ENCODE measurements at regions not wholly inside any gene's neighbourhood (a gene's known extent, or its start where the extent isn't known, plus 50 kb on each side); places are given as distances from the start of the nearest gene placed in this dataset.

GRCh38 chr4:119898211-119898610 is 168.4 kb downstream of the MAD2L1 start:
- H3K4me3 ChIP-seq: no peak overlapping the region
- H3K27me3 ChIP-seq (ENCODE audit: control insufficient read depth in 3 of 3, insufficient read depth in 3 of 3, low read length in 2 of 3): no peaks in the 10 kb centered on the region
- DNase-seq (no peak), ATAC-seq (ENCODE audit: insufficient read depth, low FRiP score) (no peak)
- TF ChIP-seq, protein P1, sequence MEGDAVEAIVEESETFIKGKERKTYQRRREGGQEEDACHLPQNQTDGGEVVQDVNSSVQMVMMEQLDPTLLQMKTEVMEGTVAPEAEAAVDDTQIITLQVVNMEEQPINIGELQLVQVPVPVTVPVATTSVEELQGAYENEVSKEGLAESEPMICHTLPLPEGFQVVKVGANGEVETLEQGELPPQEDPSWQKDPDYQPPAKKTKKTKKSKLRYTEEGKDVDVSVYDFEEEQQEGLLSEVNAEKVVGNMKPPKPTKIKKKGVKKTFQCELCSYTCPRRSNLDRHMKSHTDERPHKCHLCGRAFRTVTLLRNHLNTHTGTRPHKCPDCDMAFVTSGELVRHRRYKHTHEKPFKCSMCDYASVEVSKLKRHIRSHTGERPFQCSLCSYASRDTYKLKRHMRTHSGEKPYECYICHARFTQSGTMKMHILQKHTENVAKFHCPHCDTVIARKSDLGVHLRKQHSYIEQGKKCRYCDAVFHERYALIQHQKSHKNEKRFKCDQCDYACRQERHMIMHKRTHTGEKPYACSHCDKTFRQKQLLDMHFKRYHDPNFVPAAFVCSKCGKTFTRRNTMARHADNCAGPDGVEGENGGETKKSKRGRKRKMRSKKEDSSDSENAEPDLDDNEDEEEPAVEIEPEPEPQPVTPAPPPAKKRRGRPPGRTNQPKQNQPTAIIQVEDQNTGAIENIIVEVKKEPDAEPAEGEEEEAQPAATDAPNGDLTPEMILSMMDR (IDR thresholded peaks at IDR 0.05; ENCODE audit: control extremely low read depth, extremely low read depth): no peak
- no peaks in the 10 kb centered on the region for H3K36me3 ChIP-seq (ENCODE audit: control insufficient read depth in 4 of 4, insufficient read depth in 4 of 4, low read length in 4 of 4)
- no peaks in the 10 kb centered on the region for H3K9me3 ChIP-seq (ENCODE audit: control insufficient read depth in 4 of 4, insufficient read depth in 3 of 4, low read length in 3 of 4)
- H3K9ac ChIP-seq (ENCODE audit: insufficient read depth in 1 of 2, low read length in 2 of 2): no peak overlapping the region
- H3K4me1 ChIP-seq (ENCODE audit: control insufficient read depth in 5 of 5, insufficient read depth in 5 of 5, low read length in 5 of 5): peaks cover 0 to 3% (median 0%) of the 10 kb centered on the region in 5 donors
- 75 to 84% methylated on average over 5 of the region's 5 CpGs for WGBS, 2 donors
- no peak overlapping the region for H3K27ac ChIP-seq (ENCODE audit: low read depth in 1 of 2, low read length in 1 of 2)

DNA sequence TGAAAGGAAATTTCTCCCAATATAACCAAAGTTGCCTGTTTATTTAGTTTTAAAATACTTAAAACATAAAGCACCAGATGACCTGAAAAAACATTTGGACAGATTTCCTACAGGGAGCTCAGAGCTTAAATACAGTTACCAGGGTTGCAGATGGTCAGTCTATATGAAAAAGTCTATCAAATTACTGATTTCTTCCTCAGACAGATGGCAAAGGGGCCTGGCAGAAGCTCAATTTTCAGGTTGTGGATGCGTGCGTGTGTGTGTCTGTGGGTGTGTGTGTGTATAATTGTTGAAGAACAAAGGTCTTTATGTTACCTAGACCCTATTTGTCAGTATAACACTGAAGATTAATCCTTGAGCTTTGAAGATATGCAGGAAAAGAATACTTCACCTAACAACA is 169.4 kb downstream of the MAD2L1 start:
- no peak for ATAC-seq (ENCODE audit: insufficient read depth, low FRiP score)
- Histone ChIP-seq H3K9me3 (ENCODE audit: control insufficient read depth in 4 of 4, insufficient read depth in 3 of 4, low read length in 3 of 4) (no peaks in the 10 kb centered on the region), H3K4me1 (ENCODE audit: control insufficient read depth in 5 of 5, insufficient read depth in 5 of 5, low read length in 5 of 5) (peaks cover 0 to 3% (median 0%) of the 10 kb centered on the region in 5 donors), H3K27ac (ENCODE audit: low read depth in 1 of 2, low read length in 1 of 2) (no peak overlapping the region), H3K9ac (ENCODE audit: insufficient read depth in 1 of 2, low read length in 2 of 2) (no peak overlapping the region), H3K36me3 (ENCODE audit: control insufficient read depth in 4 of 4, insufficient read depth in 4 of 4, low read length in 4 of 4) (no peaks in the 10 kb centered on the region), H3K27me3 (ENCODE audit: control insufficient read depth in 3 of 3, insufficient read depth in 3 of 3, low read length in 2 of 3) (no peaks in the 10 kb centered on the region), H3K4me3 (no peak overlapping the region)
- WGBS, 2 donors: 74 to 86% methylated on average over 2 of the region's 2 CpGs
- TF ChIP-seq, protein P1 (IDR thresholded peaks at IDR 0.05; ENCODE audit: control extremely low read depth, extremely low read depth): no peak
- no peak for DNase-seq

- Histone ChIP-seq H3K36me3 (ENCODE audit: control insufficient read depth in 4 of 4, insufficient read depth in 4 of 4, low read length in 4 of 4) (no peaks in the 10 kb centered on the region), H3K27ac (ENCODE audit: low read depth in 1 of 2, low read length in 1 of 2) (no peak overlapping the region), H3K9me3 (ENCODE audit: control insufficient read depth in 4 of 4, insufficient read depth in 3 of 4, low read length in 3 of 4) (no peaks in the 10 kb centered on the region), H3K4me1 (ENCODE audit: control insufficient read depth in 5 of 5, insufficient read depth in 5 of 5, low read length in 5 of 5) (peaks cover 0 to 3% (median 0%) of the 10 kb centered on the region in 5 donors), H3K9ac (ENCODE audit: insufficient read depth in 1 of 2, low read length in 2 of 2) (no peak overlapping the region), H3K4me3 (no peak overlapping the region), H3K27me3 (ENCODE audit: control insufficient read depth in 3 of 3, insufficient read depth in 3 of 3, low read length in 2 of 3) (no peaks in the 10 kb centered on the region)
- TF ChIP-seq, protein P1 (IDR thresholded peaks at IDR 0.05; ENCODE audit: control extremely low read depth, extremely low read depth): no peak
- DNase-seq (peak; percentile 10 to 60 (median 19)), ATAC-seq (ENCODE audit: insufficient read depth, low FRiP score) (no peak)
- 66 to 73% methylated on average over 3 of the region's 3 CpGs for WGBS, 2 donors
Observed at GRCh38 chr4:119894650-119895208, 171.9 kb downstream of the MAD2L1 start.

- H3K9ac ChIP-seq (ENCODE audit: insufficient read depth in 1 of 2, low read length in 2 of 2): no peak overlapping the region
- ATAC-seq (ENCODE audit: insufficient read depth, low FRiP score): no peak
- no peaks in the 10 kb centered on the region for H3K4me1 ChIP-seq (ENCODE audit: control insufficient read depth in 5 of 5, insufficient read depth in 5 of 5, low read length in 5 of 5)
- no peaks in the 10 kb centered on the region for H3K27me3 ChIP-seq (ENCODE audit: control insufficient read depth in 3 of 3, insufficient read depth in 3 of 3, low read length in 2 of 3)
- TF ChIP-seq, protein P1 (IDR thresholded peaks at IDR 0.05; ENCODE audit: control extremely low read depth, extremely low read depth): no peak
- no peaks in the 10 kb centered on the region for H3K36me3 ChIP-seq (ENCODE audit: control insufficient read depth in 4 of 4, insufficient read depth in 4 of 4, low read length in 4 of 4)
- DNase-seq: no peak
- no peak overlapping the region for H3K27ac ChIP-seq (ENCODE audit: low read depth in 1 of 2, low read length in 1 of 2)
- H3K9me3 ChIP-seq (ENCODE audit: control insufficient read depth in 4 of 4, insufficient read depth in 3 of 4, low read length in 3 of 4): no peaks in the 10 kb centered on the region
- WGBS, 2 donors: 70 to 84% methylated on average over 2 of the region's 2 CpGs
- no peak overlapping the region for H3K4me3 ChIP-seq
Observed at GRCh38 chr4:119873794-119874325, 192.8 kb downstream of the MAD2L1 start.
